IMR-90 (cell line): ENCODE measurements at regions not wholly inside any gene's neighbourhood (a gene's known extent, or its start where the extent isn't known, plus 50 kb on each side); places are given as distances from the start of the nearest gene placed in this dataset.

ENCODE experiments used
- ATAC-seq: fragments of 200-7000 bp; cut with Tn5 transposase; 2 replicates; pipeline ENCODE4 v1.9.1; 2020; ENCODE audit warnings: low read depth, mild to moderate bottlenecking, moderate library complexity
- BruUV-seq: library from RNA; stranded (reverse); fragments of 400-500 nt; replicated peaks from 2 replicates; lab custom pipeline; 2021; lab: Mats Ljungman, UMichigan
- CTCF ChIA-PET: fragments of 300-600 bp; formaldehyde crosslinking; extraction: SDS; loops from one replicate; lab custom pipeline; 2021; ENCODE audit warnings: antibody characterized with exemption; lab: Yijun Ruan, JAX
- POLR2A ChIA-PET: fragments of 300-600 bp; sonication (Branson Sonifier 250); formaldehyde crosslinking; loops from one replicate; lab custom pipeline; 2022; ENCODE audit warnings: antibody characterized with exemption; ENCODE audit not compliant: unreplicated experiment; lab: Charles Lee
- DNase-seq: peaks from one replicate; pipeline ENCODE4 v3.0.0; 2013
- H2AFZ ChIP-seq: replicated peaks from 2 replicates; pipeline ENCODE3; 2013; ENCODE audit warnings: low read length, mild to moderate bottlenecking; ENCODE audit not compliant: poor library complexity
- H2AK5ac ChIP-seq: 2 replicates; pipeline ENCODE4 v1.6.1; 2013; ENCODE audit warnings: low read depth, low read length, inconsistent platforms
- H2AK9ac ChIP-seq: replicated peaks from 2 replicates; pipeline ENCODE3; 2013; ENCODE audit warnings: mild to moderate bottlenecking, low read depth, low read length, moderate library complexity; ENCODE audit not compliant: poor library complexity
- H2BK120ac ChIP-seq: 2 replicates; pipeline ENCODE4 v1.6.1; 2013; ENCODE audit warnings: low read depth, low read length, inconsistent platforms
- H2BK15ac ChIP-seq: 3 replicates; pipeline ENCODE4 v1.6.1; 2013; ENCODE audit warnings: low read depth, low read length, inconsistent platforms
- H2BK20ac ChIP-seq: 2 replicates; pipeline ENCODE4 v1.6.1; 2013; ENCODE audit warnings: low read depth, mild to moderate bottlenecking, inconsistent platforms, low read length, moderate library complexity
- H2BK5ac ChIP-seq: 2 replicates; pipeline ENCODE4 v1.6.1; 2013; ENCODE audit warnings: mild to moderate bottlenecking, low read depth, low read length, inconsistent platforms; ENCODE audit not compliant: poor library complexity, severe bottlenecking
- H3K14ac ChIP-seq: replicated peaks from 2 replicates; pipeline ENCODE4 v1.6.1; 2013; ENCODE audit warnings: low read depth, low read length, inconsistent platforms
- H3K18ac ChIP-seq: 2 replicates; pipeline ENCODE4 v1.6.1; 2013; ENCODE audit warnings: low read depth, low read length, control low read depth
- H3K23ac ChIP-seq: 2 replicates; pipeline ENCODE4 v1.6.1; 2013; ENCODE audit warnings: low read depth, low read length, inconsistent platforms
- H3K27ac ChIP-seq: 2 replicates; pipeline ENCODE4 v1.5.1; 2013; ENCODE audit warnings: mild to moderate bottlenecking, control low read depth, low read length; ENCODE audit not compliant: insufficient read depth
- H3K27me3 ChIP-seq: 2 replicates; pipeline ENCODE4 v1.6.1; 2013; ENCODE audit warnings: low read length; ENCODE audit not compliant: control insufficient read depth, insufficient read depth
- H3K36me3 ChIP-seq: 2 replicates; pipeline ENCODE4 v1.6.1; 2013; ENCODE audit warnings: low read length, mixed read lengths; ENCODE audit not compliant: control insufficient read depth, insufficient read depth
- H3K4ac ChIP-seq: 2 replicates; pipeline ENCODE4 v1.6.1; 2013; ENCODE audit warnings: low read depth, low read length, inconsistent platforms
- H3K4me1 ChIP-seq: 2 replicates; pipeline ENCODE4 v1.6.1; 2013; ENCODE audit warnings: low read length, mixed read lengths; ENCODE audit not compliant: control insufficient read depth, insufficient read depth
- H3K4me2 ChIP-seq: 2 replicates; pipeline ENCODE4 v1.6.1; 2013; ENCODE audit warnings: low read depth, mild to moderate bottlenecking, control low read depth, low read length, moderate library complexity
- H3K4me3 ChIP-seq: 2 replicates; pipeline ENCODE4 v1.5.1; 2013; ENCODE audit warnings: low read depth, mild to moderate bottlenecking, control low read depth, low read length, moderate library complexity; ENCODE audit not compliant: insufficient read depth
- H3K56ac ChIP-seq: 2 replicates; pipeline ENCODE4 v1.6.1; 2013; ENCODE audit warnings: low read length, inconsistent platforms; ENCODE audit not compliant: insufficient read depth; ENCODE audit errors: extremely low read depth
- H3K79me1 ChIP-seq, 2 experiments: 2 replicates each; pipeline ENCODE4 v1.6.1; 2013; ENCODE audit warnings: low read length in 2 of 2, inconsistent platforms in 1 of 2, low read depth in 1 of 2
- H3K9ac ChIP-seq: 2 replicates; pipeline ENCODE4 v1.6.1; 2013; ENCODE audit warnings: low read depth, low read length, control low read depth
- H3K9me1 ChIP-seq: 2 replicates; pipeline ENCODE4 v1.6.1; 2013; ENCODE audit warnings: low read length, inconsistent platforms; ENCODE audit not compliant: insufficient read depth
- H3K9me3 ChIP-seq: 2 replicates; pipeline ENCODE4 v1.6.1; 2013; ENCODE audit warnings: low read length; ENCODE audit not compliant: control insufficient read depth, insufficient read depth
- H4K20me1 ChIP-seq: 2 replicates; pipeline ENCODE4 v1.6.1; 2013; ENCODE audit warnings: low read length, inconsistent platforms; ENCODE audit not compliant: insufficient read depth
- H4K5ac ChIP-seq: 2 replicates; pipeline ENCODE4 v1.6.1; 2013; ENCODE audit warnings: mild to moderate bottlenecking, low read depth, low read length, control low read depth
- H4K8ac ChIP-seq, 2 experiments: 2 replicates each; pipeline ENCODE4 v1.6.1; 2013; ENCODE audit warnings: low read depth in 2 of 2, low read length in 2 of 2, control low read depth in 1 of 2, inconsistent platforms in 1 of 2
- H4K91ac ChIP-seq: 2 replicates; pipeline ENCODE4 v1.6.1; 2013; ENCODE audit warnings: low read depth, low read length, inconsistent platforms; ENCODE audit not compliant: insufficient read depth
- BHLHE40 ChIP-seq: fragments of 150-350 bp; IDR thresholded peaks from 2 replicates; pipeline ENCODE4 v1.6.1; 2016; ENCODE audit warnings: mild to moderate bottlenecking, low read depth, low read length
- CEBPB ChIP-seq: IDR thresholded peaks from 2 replicates; pipeline ENCODE4 v1.6.1; 2012; ENCODE audit warnings: low read depth, low read length, improper control_type of control experiment
- CHD1 ChIP-seq: IDR thresholded peaks from 2 replicates; pipeline ENCODE4 v1.6.1; 2012; ENCODE audit warnings: low read depth, low read length, improper control_type of control experiment
- CTCF ChIP-seq: conservative IDR thresholded peaks from 2 replicates; pipeline ENCODE4 v1.5.1; 2012; ENCODE audit warnings: mild to moderate bottlenecking, low read depth, low read length, improper control_type of control experiment
- ELK1 ChIP-seq: fragments of 150-350 bp; IDR thresholded peaks from 2 replicates; pipeline ENCODE4 v1.6.1; 2016; ENCODE audit warnings: low read depth, mild to moderate bottlenecking, low read length, moderate library complexity, borderline replicate concordance
- MAFK ChIP-seq: IDR thresholded peaks from 2 replicates; pipeline ENCODE4 v1.6.1; 2012; ENCODE audit warnings: low read depth, low read length, improper control_type of control experiment
- MAZ ChIP-seq: IDR thresholded peaks from 2 replicates; pipeline ENCODE4 v1.6.1; 2012; ENCODE audit warnings: low read depth, mild to moderate bottlenecking, low read length, improper control_type of control experiment, moderate library complexity, borderline replicate concordance
- MXI1 ChIP-seq: IDR thresholded peaks from 2 replicates; pipeline ENCODE4 v1.6.1; 2012; ENCODE audit warnings: low read depth, mild to moderate bottlenecking, low read length, moderate library complexity, borderline replicate concordance
- NFE2L2 ChIP-seq: fragments of 150-350 bp; IDR thresholded peaks from 2 replicates; pipeline ENCODE4 v1.6.1; 2016; ENCODE audit warnings: low read depth, mild to moderate bottlenecking, low read length
- POLR2A ChIP-seq: IDR thresholded peaks from 2 replicates; pipeline ENCODE4 v1.6.1; 2012; ENCODE audit warnings: mild to moderate bottlenecking, low read depth, low read length
- RAD21 ChIP-seq: IDR thresholded peaks from 2 replicates; pipeline ENCODE4 v1.6.1; 2012; ENCODE audit warnings: low read length, improper control_type of control experiment
- RFX5 ChIP-seq: IDR thresholded peaks from 2 replicates; pipeline ENCODE4 v1.8.0; 2012; ENCODE audit warnings: low read depth, mild to moderate bottlenecking, low read length, moderate library complexity
- SMC3 ChIP-seq: fragments of 150-350 bp; IDR thresholded peaks from 2 replicates; pipeline ENCODE4 v1.6.1; 2016; ENCODE audit warnings: low read depth, mild to moderate bottlenecking, antibody characterized with exemption, low read length, moderate library complexity
- USF2 ChIP-seq: fragments of 150-350 bp; IDR thresholded peaks from 2 replicates; pipeline ENCODE4 v1.6.1; 2017; ENCODE audit warnings: mild to moderate bottlenecking, antibody characterized with exemption, low read length, low read depth
- WGBS, 2 experiments: methylation state at CpG; one replicate each; pipeline versions ENCODE4 v1.1.5 to v1.1.7; 2013; ENCODE audit warnings: missing lambda C conversion rate in 2 of 2; ENCODE audit not compliant: insufficient read length in 1 of 2; ENCODE audit errors: extremely low coverage in 2 of 2; 5-methylcytosine and 5-hydroxymethylcytosine counted together
- dilution Hi-C: fragments of 300-500 bp; cut with HindIII; formaldehyde crosslinking; loops from one replicate; pipeline ENCODE4 v1.14.3; 2018; ENCODE audit warnings: low sequenced_read_pairs; ENCODE audit not compliant: unreplicated experiment
- in situ Hi-C: fragments of 300-500 bp; cut with MboI; formaldehyde crosslinking; loops from 3 replicates; pipeline ENCODE4 v1.14.3; 2019; ENCODE audit warnings: low sequenced_read_pairs, inconsistent platforms, mixed read lengths
- intact Hi-C: fragments of 100-400 bp; cut with micrococcal nuclease; formaldehyde crosslinking; loops from 2 replicates; pipeline ENCODE4 v1.10.0; 2022

GRCh38 chr3:159757341-159758060 lies 231.1 kb upstream of the IL12A start:
- H3K14ac ChIP-seq: peak overlapping the region; percentile 5; the same call in 1 of the 2 replicates
- TF ChIP-seq POLR2A: no peak
- TF ChIP-seq CHD1: no peak
- no peak for TF ChIP-seq SMC3
- TF ChIP-seq NFE2L2: no peak
- no peak for TF ChIP-seq RAD21
- TF ChIP-seq BHLHE40: no peak
- no peak for TF ChIP-seq CTCF
- TF ChIP-seq CEBPB: no peak
- TF ChIP-seq MXI1: no peak
- no peak for TF ChIP-seq MAFK
- no peak for TF ChIP-seq ELK1
- no peak for TF ChIP-seq RFX5
- no peak for TF ChIP-seq USF2
- no peak for TF ChIP-seq MAZ

More at GRCh38 chr3:159757341-159758060, 231.1 kb upstream of the IL12A start:
- H3K79me1 ChIP-seq: peaks cover 9 to 16% of the 10 kb centered on the region in 2 experiments; a peak in 3 of 4 replicates
- H2AFZ ChIP-seq: no peak overlapping the region
- H3K4me3 ChIP-seq: no peak overlapping the region
- H2BK5ac ChIP-seq: peak overlapping the region; percentile 55
- H3K27me3 ChIP-seq: no peaks in the 10 kb centered on the region
- peak overlapping the region; percentile 8; the same call in 1 of the 2 replicates for H3K18ac ChIP-seq
- H3K4ac ChIP-seq: peak overlapping the region; percentile 5
- H3K9me1 ChIP-seq: peaks cover 12% of the 10 kb centered on the region
- H2AK9ac ChIP-seq: peak overlapping the region; percentile 85
- H3K27ac ChIP-seq: peak overlapping the region; percentile 45; the same call in 1 of the 2 replicates
- no TSS peak for BruUV-seq
- intact Hi-C loops: no loop called here
- ChIA-PET CTCF (interaction anchor here (0.6 kb wide), 1 partner anchor 586 kb away, joined by 3 read pairs; no protein-coding TSS in a partner anchor), POLR2A (no interaction called here)
- H3K9me3 ChIP-seq: no peaks in the 10 kb centered on the region
- DNase-seq (peak; percentile 55), ATAC-seq (peak; percentile 25; the same call in 1 of the 2 replicates)
- H3K4me2 ChIP-seq: no peak overlapping the region
- H2BK120ac ChIP-seq: peak overlapping the region; percentile 28; the same call in 1 of the 2 replicates
- peak overlapping the region; percentile 56; the same call in 1 of the 2 replicates for H2AK5ac ChIP-seq
- H4K8ac ChIP-seq: 0 out of 4 replicates have a peak overlapping the region, but pooled peaks of 1 of the 2 experiments have one; percentile 8
- in situ Hi-C loops: no loop called here
- H4K20me1 ChIP-seq: no peaks in the 10 kb centered on the region
- peaks cover 9% of the 10 kb centered on the region for H3K4me1 ChIP-seq
- no peak overlapping the region; the same call in 2 of the 3 replicates for H2BK15ac ChIP-seq
- WGBS, 2 experiments: 100% methylated on average over 3 of the region's 5 CpGs; no CpG with 5 or more reads in 1 of the 2 experiments
- H4K5ac ChIP-seq: no peak overlapping the region; the same call in 1 of the 2 replicates
- H4K91ac ChIP-seq: peak overlapping the region; percentile 17; the same call in 1 of the 2 replicates
- no peak overlapping the region for H3K9ac ChIP-seq
- H3K23ac ChIP-seq: peak overlapping the region; percentile 29; the same call in 1 of the 2 replicates
- no peaks in the 10 kb centered on the region for H3K36me3 ChIP-seq
- no peak overlapping the region for H3K56ac ChIP-seq
- H2BK20ac ChIP-seq: 0 out of 2 replicates have a peak overlapping the region, but pooled peaks have one; percentile 61
- dilution Hi-C loops: no loop called here
